HG03520 (cell line): ENCODE measurements at regions not wholly inside any gene's neighbourhood (a gene's known extent, or its start where the extent isn't known, plus 50 kb on each side); places are given as distances from the start of the nearest gene placed in this dataset.

Experiments
- ATAC-seq: cut with Tn5 transposase; IDR thresholded peaks from one replicate; pipeline ENCODE4 v1.9.1; 2021; ENCODE audit warnings: mild to moderate bottlenecking, moderate library complexity; ENCODE audit not compliant: unreplicated experiment

- no peak for ATAC-seq
These were observed 2184.4 kb upstream of the TENM3 start for GRCh38 chr4:180058691-180059215.

GRCh38 chr4:180059216-180059881, 2183.9 kb upstream of the TENM3 start:
- ATAC-seq, result no peak

- ATAC-seq, result no peak
These were observed 2182.9 kb upstream of the TENM3 start for GRCh38 chr4:180060159-180060889.

GRCh38 chr4:180081072-180081471, 2162.1 kb upstream of the TENM3 start:
- no peak for ATAC-seq

GRCh38 chr4:180084561-180084960, 2158.6 kb upstream of the TENM3 start:
- ATAC-seq, result no peak

GRCh38 chr4:180086480-180087190, 2156.6 kb upstream of the TENM3 start:
- ATAC-seq, result no peak

- no peak for ATAC-seq
These were observed 2144.6 kb upstream of the TENM3 start for GRCh38 chr4:180098586-180098985.

- ATAC-seq, result no peak
These were observed 2143.2 kb upstream of the TENM3 start for GRCh38 chr4:180099957-180100356.

- no peak for ATAC-seq
These were observed 2142.5 kb upstream of the TENM3 start for GRCh38 chr4:180100433-180101344.

GRCh38 chr4:180101348-180102083, 2141.7 kb upstream of the TENM3 start:
- ATAC-seq, result no peak

- no peak for ATAC-seq
These were observed 2139.4 kb upstream of the TENM3 start for GRCh38 chr4:180103794-180104193.

- no peak for ATAC-seq
These were observed 2137.8 kb upstream of the TENM3 start for GRCh38 chr4:180105362-180105761.

- no peak for ATAC-seq
These were observed 2137.1 kb upstream of the TENM3 start for GRCh38 chr4:180106122-180106521.

- no peak for ATAC-seq
These were observed 2136.2 kb upstream of the TENM3 start for GRCh38 chr4:180106997-180107396.

GRCh38 chr4:180116840-180117239, 2126.4 kb upstream of the TENM3 start:
- ATAC-seq, result no peak

GRCh38 chr4:180120068-180120467, 2123.1 kb upstream of the TENM3 start:
- ATAC-seq, result no peak

GRCh38 chr4:180134091-180134866, 2108.9 kb upstream of the TENM3 start:
- no peak for ATAC-seq

- no peak for ATAC-seq
These were observed 2101.5 kb upstream of the TENM3 start for GRCh38 chr4:180141734-180142133.

GRCh38 chr4:180148737-180149136, 2094.5 kb upstream of the TENM3 start:
- ATAC-seq, result no peak
